Fibroblast of skin of left quadriceps (primary cell): ENCODE measurements at regions not wholly inside any gene's neighbourhood (a gene's known extent, or its start where the extent isn't known, plus 50 kb on each side); places are given as distances from the start of the nearest gene placed in this dataset.

Experiments used
- DNase-seq, 2 experiments: peaks; one replicate each; pipeline ENCODE4 v3.0.0-alpha.2; 2013; ENCODE audit warnings: low read depth in 2 of 2

DNA sequence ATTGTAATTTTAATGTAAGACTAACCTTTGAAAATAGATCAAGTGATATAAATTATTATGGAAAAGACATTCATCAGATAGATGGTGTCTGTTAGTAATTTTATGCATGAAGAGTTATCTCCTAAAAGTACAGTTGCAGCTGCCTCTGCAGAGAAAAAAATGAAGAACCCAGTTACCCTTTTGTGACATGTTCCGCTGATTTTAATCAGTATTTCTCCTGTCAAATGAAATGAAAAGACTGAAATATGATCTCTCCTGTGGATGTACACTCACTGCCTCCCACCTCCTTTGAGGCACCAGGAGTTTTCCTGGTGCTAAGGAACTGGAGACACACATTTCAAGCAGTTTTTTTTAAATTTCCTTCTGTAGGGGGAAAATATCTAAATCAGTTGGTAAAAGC, 277.4 kb downstream of the KIF4B start:
- no peak for DNase-seq

DNA sequence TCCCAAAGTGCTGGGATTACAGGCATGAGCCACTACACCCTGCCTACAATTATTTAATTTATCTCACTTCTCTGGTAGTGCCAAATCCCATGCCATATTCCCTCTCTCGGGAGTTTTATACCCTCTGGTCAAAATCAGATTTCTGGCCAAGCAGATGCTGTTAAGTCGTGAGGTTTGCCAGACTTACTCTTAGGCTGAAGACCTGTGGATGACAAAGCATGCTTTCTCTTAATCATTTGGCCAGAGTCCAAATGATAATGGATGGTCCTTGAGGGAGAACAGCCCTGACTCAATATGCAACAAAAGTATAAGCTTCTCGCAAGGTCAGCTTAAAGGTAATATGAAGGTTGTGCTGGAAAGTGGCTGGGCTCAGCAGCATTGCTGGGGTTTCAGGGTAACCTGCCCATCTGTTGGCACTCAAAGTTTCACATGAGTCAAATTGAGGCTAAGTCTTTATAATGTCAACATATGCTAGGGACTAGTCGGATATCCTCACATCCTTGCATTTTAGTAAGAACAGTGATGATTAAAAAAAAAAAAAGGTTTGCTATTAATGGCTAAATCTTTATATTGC, 280.1 kb downstream of the KIF4B start:
- DNase-seq: no peak

DNA sequence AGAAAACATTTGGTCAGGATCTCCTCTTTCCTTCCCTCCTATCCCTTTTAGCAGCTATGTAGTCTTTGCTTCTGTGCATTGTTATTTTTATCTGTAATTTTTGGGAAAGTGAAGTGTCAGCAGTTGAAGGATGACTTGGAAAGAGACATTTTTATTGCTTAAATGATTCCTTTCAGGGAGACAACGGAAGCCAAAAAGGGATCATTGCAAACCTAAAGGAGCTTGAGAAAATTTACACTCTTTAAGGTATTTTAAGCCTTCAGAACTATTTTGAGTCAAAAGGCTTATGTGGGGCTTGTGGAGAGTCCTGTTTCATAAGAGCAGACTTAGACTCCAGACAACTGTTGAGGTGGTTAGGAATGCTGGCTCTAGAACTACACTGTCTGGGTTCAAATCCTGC, 281.6 kb downstream of the KIF4B start:
- DNase-seq: no peak

DNA sequence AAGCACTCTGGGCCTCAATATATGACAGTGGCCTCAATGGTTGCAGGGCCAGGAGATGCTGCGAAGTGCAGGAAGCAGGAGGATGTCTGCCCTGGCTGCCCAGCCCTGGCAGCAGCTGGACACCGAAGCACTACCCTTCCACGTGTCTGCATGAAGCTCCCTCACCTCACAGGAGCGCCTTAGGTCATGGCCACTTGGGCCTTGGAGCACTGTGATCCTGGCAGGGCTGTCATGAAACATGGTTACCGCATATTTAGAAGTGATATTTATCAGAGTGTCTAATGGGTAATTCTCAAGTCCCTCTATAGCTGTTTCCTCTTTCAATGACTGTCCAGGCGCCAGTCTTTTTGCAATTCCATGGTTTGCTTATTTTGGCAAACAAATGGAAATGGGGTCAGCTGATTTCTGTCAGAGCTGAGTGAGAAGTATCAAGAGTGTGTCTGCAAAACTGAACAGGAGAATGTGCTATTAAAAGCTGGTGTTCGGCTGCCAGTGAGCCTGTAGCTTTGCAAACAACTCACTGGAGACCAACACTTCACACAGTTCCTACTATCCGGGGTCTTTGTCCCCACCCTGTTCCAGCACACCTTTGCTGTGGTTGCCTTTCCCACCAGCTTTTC, 285.9 kb downstream of the KIF4B start:
- DNase-seq: no peak

DNA sequence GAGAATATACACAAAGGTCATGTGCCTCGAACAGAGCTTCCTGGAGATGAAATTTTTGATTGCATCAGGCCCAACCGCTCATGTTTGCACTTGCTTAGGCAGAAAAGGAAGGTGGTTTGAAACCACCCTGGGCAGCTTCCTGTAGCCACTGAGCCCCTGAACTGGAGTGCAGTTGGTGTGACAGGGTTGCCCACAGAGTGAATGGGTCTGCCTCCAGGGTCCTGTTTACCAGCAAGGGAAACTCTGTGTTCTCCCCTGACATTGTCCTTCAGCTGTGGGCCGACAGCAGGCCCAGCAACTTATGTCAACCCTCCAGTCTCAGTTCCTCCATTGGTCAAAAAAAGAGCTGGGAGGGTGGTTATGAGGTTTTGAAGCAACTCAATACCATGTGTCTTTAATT, 289.6 kb downstream of the KIF4B start:
- DNase-seq: no peak

DNA sequence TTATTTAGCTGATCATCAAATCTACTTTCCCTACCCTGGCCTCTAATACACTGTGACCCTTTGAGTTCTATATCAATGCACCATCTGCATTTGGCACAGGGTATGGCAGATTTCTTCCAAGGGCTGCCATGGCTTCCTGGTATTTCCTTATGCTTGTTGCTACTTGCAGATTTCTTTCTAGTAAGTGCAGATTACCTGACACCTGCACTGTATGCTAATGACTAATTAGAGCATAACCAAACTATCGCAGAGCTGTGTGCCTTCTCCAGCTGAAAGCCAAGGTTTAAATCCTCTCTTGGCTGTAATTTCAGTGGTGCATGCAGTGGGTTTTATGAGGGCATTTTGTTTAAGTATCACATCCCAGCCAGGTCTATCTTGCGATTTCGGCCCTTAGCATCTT, 293.7 kb downstream of the KIF4B start:
- DNase-seq: no peak

DNA sequence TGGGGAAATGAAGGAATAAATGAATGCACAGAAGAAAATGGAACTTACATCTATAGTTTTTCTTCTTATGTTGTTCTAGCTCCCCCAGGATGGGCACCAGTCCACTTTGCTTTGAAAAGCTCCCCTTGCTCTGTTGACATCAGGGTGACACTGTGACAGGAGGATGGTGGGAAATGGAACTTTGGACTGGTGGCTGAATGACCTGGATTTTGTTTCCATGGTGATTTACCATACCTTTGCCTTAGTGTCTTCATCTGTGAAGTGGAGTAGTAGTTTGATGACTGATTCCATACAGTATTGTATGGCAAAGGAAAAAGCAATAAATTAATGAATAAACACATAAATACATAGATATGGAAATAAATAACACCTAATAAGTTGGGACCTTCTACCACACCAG, 294.7 kb downstream of the KIF4B start:
- DNase-seq: no peak

DNA sequence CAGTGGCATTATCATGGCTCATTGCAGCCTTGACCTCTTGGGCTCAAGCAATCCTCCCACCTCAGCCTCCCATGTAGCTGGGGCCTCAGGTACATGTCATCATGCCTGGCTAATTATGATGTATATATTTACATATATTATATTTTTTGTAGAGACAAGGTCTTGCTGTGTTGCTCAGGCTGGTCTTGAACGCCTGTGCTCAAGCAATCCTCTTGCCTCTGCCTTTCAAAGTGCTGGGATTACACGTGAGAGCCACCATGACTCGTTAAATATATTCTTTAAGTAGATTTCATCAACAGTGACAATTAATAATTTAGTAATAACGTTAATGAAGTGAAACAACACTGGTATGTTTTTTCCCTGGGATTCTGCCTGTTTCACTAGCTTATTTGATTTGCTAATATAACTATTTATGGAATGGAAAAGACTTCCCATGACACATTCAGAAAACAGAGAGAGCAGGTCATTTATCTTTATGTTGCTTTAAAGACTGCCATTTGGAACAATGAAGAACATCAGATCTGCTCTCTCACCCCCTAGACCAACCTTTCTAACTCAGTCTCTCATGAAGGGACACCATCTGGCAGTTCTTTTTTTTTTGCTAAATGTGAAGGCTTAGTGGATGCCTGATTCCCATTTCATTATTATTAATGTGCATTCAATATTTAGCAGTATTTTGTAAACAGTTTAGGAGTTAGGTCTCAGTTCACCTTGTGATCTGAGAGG, 295.6 kb downstream of the KIF4B start:
- no peak for DNase-seq

DNA sequence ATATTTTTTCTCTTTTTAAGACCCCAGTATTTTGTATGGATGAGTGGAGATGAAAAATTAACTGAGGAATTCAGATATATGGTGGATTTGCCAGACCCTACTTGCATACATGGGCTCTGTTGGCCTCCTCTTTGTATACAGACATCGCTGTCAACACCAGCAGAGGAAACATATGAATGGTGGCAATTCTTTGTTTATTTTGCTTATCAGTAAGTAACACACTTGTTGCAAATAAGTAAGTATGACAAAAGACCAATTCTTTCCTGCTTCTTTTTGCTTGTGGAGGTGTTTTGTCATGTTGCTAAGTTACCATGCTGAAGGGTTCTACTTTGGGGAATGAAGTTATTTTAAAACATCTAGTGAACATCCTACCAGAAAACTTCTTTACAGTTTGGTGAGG, 298.2 kb downstream of the KIF4B start:
- no peak for DNase-seq

DNA sequence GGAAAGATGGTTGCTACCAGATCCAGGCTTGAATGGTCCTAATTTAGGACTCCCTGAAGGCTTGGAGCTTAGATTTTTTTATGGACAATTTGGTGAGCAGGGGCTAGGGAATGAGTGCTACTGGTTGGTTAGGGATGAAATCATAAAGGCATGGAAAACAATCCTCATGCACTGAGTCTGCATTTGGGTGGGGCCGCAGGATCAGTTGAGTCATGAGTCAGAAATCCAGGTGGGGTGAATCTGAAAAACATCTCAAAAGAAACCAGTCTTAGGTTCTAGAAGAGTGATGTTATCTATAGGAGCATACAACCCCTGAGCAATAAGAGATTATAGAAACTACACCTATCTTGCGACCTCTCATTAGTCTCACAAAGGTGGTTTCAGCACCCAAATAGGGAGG, 300.0 kb downstream of the KIF4B start:
- DNase-seq: no peak

DNA sequence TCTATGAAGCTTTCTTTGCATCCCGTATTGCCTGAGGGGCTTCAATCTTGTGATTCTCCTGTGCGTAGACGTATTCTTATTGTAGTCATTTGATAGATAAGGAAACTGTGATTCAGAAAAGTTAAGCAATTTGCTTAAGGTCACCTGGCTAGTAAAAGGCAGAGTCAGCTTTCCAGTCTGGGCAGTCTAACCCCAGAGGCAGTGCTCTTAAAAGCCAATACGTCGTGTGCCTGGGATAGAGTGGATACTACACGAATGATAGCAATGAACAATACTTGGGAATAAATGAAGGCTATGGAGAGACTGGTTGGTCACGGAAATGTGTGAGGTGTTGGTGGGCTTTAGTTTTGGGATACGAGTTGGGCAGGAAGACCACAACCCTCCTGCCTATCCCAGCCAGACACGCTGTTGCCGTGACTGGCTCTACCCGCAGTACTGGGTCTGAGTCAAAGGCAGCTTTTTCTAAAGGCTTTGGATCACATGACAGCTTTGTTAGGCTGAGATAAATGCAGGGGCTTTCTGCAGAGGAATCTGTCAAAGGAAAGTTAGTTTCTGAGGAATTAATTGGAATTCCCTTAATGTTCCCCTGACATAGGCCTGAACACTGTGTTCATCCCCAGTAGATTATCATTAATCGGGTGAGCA, 302.6 kb downstream of the KIF4B start:
- DNase-seq: no peak

DNA sequence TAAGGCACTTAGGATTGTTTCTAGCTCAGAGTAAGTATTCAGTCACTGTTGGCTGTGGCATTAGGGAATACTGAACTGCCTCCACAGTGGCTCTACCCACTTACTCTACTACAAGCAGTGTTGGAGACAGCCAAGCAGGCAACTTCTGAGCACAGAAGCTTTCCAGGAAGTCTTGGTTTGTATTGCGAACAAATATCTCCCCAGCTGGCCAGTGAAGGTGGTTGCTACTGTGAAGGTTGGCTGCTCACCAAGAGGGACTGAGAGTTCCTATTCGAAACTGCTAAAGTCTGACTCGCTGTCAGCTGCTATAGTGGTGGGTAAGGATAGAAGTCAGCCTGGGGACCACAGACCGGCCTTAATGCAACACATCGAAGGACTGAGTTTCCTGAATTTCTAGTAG, 319.1 kb downstream of the KIF4B start:
- DNase-seq: no peak

DNA sequence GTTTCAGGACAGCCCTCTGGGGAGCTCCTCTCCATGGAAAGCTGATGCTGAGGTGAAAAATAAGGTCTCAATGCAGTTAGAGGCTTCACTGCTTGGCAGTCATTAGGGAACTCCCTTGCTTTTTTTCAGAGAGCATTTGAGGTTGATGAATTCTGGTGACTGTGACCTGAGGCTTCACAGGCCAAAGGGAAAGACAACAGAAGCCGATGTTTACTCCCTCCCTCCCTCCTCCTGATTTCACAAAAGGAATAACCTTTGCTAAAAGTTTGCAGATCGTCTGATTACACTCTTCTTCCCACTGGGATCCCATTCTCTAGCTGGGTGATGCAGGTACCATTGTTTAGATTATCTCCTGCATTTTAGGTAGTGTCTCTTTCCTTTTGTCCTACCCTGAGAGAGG, 329.4 kb downstream of the KIF4B start:
- no peak for DNase-seq

DNA sequence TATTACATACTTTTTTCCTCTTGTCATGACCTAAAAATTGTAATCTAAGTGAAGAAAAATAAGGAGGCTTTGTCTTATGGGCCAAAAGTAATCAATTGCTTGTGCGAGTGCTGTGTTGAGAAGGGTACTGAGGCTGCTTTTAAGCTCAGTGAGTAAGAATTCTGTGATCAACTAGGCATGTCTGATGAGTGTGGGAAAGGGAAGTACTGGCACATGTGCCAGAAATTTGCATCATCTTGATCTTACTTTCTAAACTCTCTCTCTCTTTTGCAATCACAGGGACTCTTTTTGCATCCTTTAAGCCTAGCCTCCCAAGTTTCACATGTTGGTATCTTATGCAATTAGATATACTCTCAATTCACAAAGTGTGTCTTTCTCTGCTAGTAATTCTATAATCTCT, 329.9 kb downstream of the KIF4B start:
- no peak for DNase-seq

DNA sequence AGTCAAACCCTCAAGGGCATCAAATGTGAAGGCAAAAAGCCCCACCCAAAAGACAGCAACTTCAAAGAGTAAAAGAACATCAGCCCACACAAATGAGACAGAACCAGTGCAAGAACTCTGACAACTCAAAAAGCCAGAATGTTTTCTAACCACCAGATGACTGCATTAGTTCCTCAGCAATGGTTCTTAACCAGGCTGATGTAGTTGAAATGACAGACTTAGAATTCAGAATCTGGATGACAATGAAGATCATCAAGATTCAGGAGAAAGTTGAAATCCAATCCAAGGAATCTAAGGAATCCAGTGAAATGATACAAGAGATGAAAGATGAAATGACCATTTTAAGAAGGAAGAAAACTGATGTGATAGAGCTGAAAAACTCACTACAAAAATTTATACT, 339.7 kb downstream of the KIF4B start:
- DNase-seq: no peak

DNA sequence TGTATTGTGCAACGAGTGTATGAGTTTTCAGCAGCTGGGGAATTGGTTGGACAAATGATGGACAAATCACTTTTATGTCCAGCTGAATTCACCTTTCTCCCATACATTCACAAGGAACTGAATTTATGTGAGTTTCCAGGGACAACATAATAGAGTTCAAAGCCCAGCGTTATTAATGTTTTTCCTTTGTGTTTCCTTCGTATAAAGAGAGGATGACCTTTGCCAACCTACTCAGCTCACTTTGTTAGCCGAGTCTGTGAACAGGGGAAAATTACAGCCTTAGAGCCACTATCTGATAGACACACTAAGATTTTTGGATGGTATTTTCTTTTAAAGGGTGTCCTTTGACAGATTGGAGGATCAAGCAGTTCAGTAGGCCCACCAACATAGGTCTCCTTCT, 352.5 kb downstream of the KIF4B start:
- DNase-seq: no peak

DNA sequence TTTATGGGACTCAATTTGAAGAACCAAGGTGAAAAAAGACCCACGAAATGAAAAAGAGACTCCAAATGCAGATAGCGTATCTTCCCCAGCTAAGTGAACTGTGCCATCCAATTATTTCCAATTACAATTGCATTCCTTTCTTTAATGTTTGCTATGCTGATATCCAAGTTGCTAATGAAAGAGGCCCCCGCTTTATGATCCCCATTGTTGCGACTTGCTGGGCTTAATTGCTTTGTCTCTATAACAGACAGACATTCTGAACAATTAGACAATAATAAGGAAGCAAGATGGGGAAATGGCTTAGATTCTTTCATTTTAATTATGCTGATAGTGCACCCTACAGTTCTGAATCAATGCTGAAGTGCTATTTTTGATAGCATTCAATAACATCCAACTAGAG, 354.3 kb downstream of the KIF4B start:
- no peak for DNase-seq

DNA sequence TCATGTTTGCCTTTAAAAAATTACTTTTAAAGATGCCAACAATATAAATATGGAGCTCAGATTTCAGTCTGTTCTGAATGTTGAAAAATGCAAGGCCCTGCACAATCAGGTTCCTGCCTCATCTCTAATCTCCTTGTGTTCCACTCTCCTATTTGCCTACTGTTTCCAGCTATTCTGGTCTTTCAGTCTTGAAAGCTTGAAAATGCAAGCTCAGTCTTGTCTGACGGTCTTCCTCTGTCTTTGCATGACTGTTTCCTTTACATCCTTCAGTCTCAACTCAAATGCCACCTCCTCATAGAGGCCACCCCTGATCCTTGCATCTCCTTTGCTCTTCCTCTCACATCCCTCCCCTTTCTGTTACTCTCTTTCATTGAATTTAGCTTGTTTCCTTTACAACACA, 354.9 kb downstream of the KIF4B start:
- no peak for DNase-seq

DNA sequence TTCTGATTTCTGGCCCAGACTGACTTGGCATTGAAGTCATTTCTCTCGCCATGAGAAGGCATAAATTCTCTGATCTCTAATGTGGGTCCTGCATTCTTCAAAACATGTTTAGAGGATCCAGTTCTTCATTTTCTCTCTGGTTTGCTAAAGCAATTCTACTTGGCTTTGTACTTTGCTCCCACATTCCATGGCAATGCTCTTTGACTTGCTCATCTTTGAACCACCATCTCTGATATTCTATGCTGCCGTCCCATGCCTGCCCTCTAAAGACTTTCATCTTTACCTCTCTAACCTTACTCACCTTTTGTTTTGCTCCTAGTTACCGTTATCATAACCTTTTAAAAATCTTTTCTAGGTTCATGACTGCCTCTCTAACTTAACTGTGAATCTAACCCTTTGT, 366.9 kb downstream of the KIF4B start:
- DNase-seq: no peak

DNA sequence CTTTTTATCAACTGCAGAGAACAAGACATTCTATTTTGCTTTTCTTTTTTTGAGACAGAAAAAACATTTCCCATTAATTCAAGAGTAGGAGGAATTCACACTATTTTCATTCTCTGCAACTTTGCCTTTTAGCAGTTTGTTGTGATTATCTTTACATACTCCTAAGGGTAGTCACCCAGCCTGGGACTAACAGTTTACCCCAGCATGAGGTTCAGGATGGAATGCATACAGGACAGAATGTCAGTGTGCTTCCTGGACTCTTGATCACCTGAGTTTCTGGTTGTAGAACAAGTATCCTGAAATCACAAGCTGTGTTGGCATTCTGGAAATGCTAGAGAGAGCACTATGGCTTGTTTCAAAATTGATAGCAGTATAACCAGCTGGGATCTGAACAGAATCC, 368.1 kb downstream of the KIF4B start:
- no peak for DNase-seq

DNA sequence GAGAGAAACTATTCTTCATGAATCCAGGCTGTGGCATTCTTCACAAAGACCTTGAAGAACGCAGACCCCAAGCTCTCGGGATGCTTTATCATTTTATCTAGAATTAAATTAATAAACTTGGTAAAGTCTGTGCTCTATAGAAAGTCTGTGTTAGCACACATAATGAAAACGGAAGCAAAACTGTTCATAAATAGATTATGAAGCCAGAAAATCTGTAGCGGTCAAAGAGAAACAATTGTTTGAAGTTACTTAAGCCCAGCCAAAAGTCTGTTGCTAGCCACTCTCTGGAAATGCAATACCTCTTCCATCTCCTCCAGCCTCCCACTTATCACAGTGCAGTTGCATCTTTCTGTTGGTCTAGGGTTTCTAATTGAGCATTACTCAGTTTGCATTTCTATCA, 375.9 kb downstream of the KIF4B start:
- DNase-seq: no peak

DNA sequence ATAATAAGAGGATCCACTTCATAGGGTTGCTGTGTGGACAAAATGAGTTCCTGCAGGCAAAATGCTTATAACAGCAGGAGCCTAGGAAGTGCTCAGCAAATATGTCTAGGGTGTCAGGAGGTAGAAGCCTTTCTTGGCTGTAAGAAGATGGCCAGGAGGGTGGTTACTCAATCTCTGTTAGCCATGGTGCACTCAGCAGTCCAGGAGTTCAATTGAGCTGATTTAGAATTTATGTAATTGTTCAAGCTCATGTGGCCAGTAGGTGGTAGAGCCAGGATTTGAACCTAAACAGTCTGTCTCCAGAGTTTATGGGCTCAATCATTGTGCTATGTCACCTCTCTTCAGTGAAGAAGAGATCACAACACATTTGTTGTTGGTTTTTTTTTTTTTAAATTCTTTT, 381.2 kb downstream of the KIF4B start:
- no peak for DNase-seq
